PFSK-1 (cell line): ENCODE measurements at regions not wholly inside any gene's neighbourhood (a gene's known extent, or its start where the extent isn't known, plus 50 kb on each side); places are given as distances from the start of the nearest gene placed in this dataset.

Source experiments
- FOXP2 ChIP-seq: optimal IDR thresholded peaks from 2 replicates; pipeline ENCODE3; 2011; ENCODE audit warnings: borderline replicate concordance, control low read depth, inconsistent platforms; ENCODE audit not compliant: insufficient read depth; ENCODE audit errors: extremely low read length, extremely low read depth
- POLR2AphosphoS5 ChIP-seq: IDR thresholded peaks from 2 replicates; pipeline ENCODE4 v1.6.1; 2012; ENCODE audit warnings: low read depth, mild to moderate bottlenecking, control low read depth, low read length, moderate library complexity
- SIN3A ChIP-seq: IDR thresholded peaks from 2 replicates; pipeline ENCODE4 v1.6.1; 2012; ENCODE audit warnings: mild to moderate bottlenecking, low read length, moderate library complexity, borderline replicate concordance; ENCODE audit not compliant: insufficient read depth
- TAF1 ChIP-seq: IDR thresholded peaks from 2 replicates; pipeline ENCODE4 v1.6.1; 2012; ENCODE audit warnings: low read length, control low read depth, borderline replicate concordance; ENCODE audit not compliant: insufficient read depth
- TF ChIP-seq, protein P1 (sequence below), 2 experiments: IDR thresholded peaks; 2 replicates each; pipeline versions ENCODE4 v1.6.1 to v1.8.0; 2011 to 2012; ENCODE audit warnings: low read depth in 2 of 2, low read length in 2 of 2, control low read depth in 1 of 2, inconsistent platforms in 1 of 2, mild to moderate bottlenecking in 1 of 2, moderate library complexity in 1 of 2; ENCODE audit not compliant: insufficient read depth in 1 of 2

DNA sequence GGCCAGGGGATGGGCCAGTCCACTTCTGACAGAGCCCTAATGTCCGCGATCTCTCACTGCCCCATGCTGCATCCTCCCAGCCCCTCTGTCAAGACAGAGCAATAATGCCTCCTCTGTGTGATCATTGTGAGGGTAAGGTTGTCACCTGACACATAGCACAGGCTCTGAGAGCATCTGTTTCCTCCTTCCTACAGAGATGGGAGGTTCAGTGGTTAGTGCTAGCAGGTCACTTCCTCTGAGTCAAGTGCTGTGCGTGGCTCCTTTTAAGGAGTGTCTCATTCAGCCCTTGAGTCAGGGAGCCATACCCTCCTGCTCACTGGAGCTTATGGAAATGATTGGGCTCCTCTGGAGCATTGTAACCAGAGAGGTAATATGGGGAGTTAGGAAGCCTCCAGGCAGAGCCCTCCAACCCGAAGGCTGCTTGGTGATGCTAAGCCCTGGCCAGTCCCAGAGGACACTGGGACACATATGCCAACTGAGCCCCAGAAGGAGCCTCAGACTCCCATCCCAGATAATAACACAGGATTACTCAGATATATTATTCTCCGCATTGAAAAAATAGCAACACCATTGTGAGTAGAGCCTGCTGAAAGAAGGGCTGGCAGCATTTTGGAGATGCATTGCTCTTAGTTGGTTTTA is 189.0 kb downstream of the GALNT1 start:
- no peak for TF ChIP-seq POLR2AphosphoS5
- TF ChIP-seq, protein P1, sequence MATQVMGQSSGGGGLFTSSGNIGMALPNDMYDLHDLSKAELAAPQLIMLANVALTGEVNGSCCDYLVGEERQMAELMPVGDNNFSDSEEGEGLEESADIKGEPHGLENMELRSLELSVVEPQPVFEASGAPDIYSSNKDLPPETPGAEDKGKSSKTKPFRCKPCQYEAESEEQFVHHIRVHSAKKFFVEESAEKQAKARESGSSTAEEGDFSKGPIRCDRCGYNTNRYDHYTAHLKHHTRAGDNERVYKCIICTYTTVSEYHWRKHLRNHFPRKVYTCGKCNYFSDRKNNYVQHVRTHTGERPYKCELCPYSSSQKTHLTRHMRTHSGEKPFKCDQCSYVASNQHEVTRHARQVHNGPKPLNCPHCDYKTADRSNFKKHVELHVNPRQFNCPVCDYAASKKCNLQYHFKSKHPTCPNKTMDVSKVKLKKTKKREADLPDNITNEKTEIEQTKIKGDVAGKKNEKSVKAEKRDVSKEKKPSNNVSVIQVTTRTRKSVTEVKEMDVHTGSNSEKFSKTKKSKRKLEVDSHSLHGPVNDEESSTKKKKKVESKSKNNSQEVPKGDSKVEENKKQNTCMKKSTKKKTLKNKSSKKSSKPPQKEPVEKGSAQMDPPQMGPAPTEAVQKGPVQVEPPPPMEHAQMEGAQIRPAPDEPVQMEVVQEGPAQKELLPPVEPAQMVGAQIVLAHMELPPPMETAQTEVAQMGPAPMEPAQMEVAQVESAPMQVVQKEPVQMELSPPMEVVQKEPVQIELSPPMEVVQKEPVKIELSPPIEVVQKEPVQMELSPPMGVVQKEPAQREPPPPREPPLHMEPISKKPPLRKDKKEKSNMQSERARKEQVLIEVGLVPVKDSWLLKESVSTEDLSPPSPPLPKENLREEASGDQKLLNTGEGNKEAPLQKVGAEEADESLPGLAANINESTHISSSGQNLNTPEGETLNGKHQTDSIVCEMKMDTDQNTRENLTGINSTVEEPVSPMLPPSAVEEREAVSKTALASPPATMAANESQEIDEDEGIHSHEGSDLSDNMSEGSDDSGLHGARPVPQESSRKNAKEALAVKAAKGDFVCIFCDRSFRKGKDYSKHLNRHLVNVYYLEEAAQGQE (IDR thresholded peaks at IDR 0.05; ENCODE audit: insufficient read depth in 1 of 2, low read depth in 2 of 2, low read length in 2 of 2): no peak
- TF ChIP-seq SIN3A: no peak

DNA sequence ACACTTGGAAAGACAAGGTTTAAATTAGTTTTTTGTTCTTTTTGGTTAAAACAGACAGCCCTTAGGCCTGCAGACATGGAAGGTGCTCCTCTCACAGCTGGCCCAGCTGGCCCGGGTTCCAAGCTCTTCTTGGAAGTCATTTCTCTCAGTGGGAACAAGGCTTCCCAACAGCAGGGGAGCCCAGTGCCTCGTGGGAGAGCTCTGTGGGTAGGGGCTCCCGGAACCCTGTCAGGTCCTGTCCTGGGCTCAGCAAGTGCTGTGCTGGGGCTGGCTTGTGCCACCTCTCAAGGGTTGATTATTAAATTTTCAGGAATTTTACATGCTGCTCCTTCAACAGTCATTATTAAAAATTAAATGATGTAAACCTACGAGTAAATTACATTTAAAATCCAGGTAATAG is 189.6 kb downstream of the GALNT1 start:
- TF ChIP-seq FOXP2: no peak

DNA sequence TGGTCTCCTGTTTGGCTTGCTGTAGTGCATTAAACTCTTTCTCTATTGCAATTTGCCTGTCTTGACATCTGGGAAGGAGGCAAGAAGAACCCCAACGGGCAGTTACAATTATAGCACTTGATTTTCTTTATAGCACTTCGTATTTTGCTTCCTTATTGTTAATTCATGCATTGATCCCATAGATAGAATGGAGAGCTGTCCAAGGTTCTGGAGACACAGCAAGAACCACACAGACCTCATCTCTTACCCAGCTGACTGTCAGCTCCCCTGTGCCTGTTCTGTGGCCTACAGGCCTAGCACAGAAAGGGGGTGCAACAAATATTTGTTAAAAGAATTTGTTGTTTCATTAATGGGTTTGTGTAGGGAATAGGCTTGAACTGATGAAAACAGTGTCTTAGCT is 194.3 kb downstream of the GALNT1 start:
- TF ChIP-seq TAF1 (no peak), SIN3A (no peak), POLR2AphosphoS5 (no peak)
- TF ChIP-seq, protein P1 (IDR thresholded peaks at IDR 0.05; ENCODE audit: insufficient read depth in 1 of 2, low read depth in 2 of 2, low read length in 2 of 2): peak; percentile 72 to 94

DNA sequence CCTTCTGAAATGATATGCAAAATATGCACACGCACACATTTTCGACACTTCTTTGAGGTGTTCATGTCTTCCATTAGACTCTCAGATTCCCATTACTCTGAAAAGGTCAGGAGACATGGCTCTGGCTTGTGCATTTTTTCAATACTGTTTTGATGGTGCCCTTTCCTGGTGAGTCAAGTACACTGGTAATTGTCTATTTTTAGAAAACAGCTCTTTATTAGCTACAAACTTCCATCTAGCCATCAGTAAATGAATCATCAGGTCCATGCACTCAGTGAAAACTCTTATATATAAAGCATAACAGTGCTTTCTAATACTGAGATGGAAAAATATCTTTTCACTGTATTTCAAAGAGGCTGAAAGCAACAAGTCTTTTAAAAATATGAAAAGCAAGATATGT is 194.9 kb downstream of the GALNT1 start:
- TF ChIP-seq FOXP2: no peak
- TF ChIP-seq, protein P1 (IDR thresholded peaks at IDR 0.05; ENCODE audit: insufficient read depth in 1 of 2, low read depth in 2 of 2, low read length in 2 of 2): no peak
- TF ChIP-seq TAF1: no peak
- TF ChIP-seq POLR2AphosphoS5: no peak
- no peak for TF ChIP-seq SIN3A

DNA sequence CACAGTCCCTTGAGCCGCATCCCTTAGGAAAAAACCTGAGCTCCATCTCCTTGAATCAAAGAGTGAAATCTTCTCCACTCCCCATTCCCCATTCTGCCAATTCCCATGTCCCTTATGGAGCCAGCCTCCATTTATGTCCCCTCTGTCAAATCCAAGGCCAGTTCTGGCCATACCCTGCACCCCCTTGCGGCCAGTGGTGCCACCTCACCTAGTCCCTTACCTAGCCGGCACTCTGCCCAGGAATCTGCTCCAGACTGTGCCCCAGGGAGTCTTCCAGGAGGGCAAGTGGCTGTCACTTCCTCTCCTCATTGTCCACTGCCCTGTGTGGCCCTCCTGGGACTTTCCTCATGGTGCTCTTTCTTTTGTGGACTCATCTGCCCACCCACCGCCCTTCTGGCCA is 195.4 kb upstream of the RMP24 start:
- TF ChIP-seq, protein P1 (IDR thresholded peaks at IDR 0.05; ENCODE audit: insufficient read depth in 1 of 2, low read depth in 2 of 2, low read length in 2 of 2): no peak
- TF ChIP-seq SIN3A (no peak), POLR2AphosphoS5 (no peak), TAF1 (no peak), FOXP2 (no peak)
